NCI-H146 treated with DMSO at 0.1 percent for 48 hours (cell line): ENCODE measurements at regions not wholly inside any gene's neighbourhood (a gene's known extent, or its start where the extent isn't known, plus 50 kb on each side); places are given as distances from the start of the nearest gene placed in this dataset.

Experiments used
- DNase-seq: peaks from one replicate; lab custom pipeline; 2025; ENCODE audit not compliant: unreplicated experiment; lab: John Stamatoyannopoulos, UW

GRCh38 chr17:12575641-12576040 is 90.0 kb upstream of the MYOCD start:
- DNase-seq, result no peak

GRCh38 chr17:12579288-12579687 is 86.4 kb upstream of the MYOCD start:
- DNase-seq, result no peak

GRCh38 chr17:12580640-12581039 is 85.0 kb upstream of the MYOCD start:
- no peak for DNase-seq

GRCh38 chr17:12584727-12585126 is 81.0 kb upstream of the MYOCD start:
- DNase-seq, result no peak

- DNase-seq, result no peak
Observed at GRCh38 chr17:12588531-12588930, 77.2 kb upstream of the MYOCD start.

GRCh38 chr17:12590417-12590816 is 75.3 kb upstream of the MYOCD start:
- DNase-seq, result no peak

GRCh38 chr17:12591021-12591735 is 74.5 kb upstream of the MYOCD start:
- DNase-seq, result no peak

GRCh38 chr17:12592941-12593340 is 72.7 kb upstream of the MYOCD start:
- no peak for DNase-seq

- DNase-seq, result no peak
Observed at GRCh38 chr17:12596961-12597360, 68.7 kb upstream of the MYOCD start.

- no peak for DNase-seq
Observed at GRCh38 chr17:12597895-12598294, 67.8 kb upstream of the MYOCD start.

- no peak for DNase-seq
Observed at GRCh38 chr17:12599186-12599920, 66.3 kb upstream of the MYOCD start.

GRCh38 chr17:12600349-12600748 is 65.3 kb upstream of the MYOCD start:
- DNase-seq, result no peak

- no peak for DNase-seq
Observed at GRCh38 chr17:12603566-12603965, 62.1 kb upstream of the MYOCD start.

GRCh38 chr17:12605222-12605621 is 60.5 kb upstream of the MYOCD start:
- DNase-seq, result no peak

GRCh38 chr17:12613566-12613965 is 52.1 kb upstream of the MYOCD start:
- no peak for DNase-seq
